ENCODE measurements at regions not wholly inside any gene's neighbourhood (a gene's known extent, or its start where the extent isn't known, plus 50 kb on each side); places are given as distances from the start of the nearest gene placed in this dataset.

DNA sequence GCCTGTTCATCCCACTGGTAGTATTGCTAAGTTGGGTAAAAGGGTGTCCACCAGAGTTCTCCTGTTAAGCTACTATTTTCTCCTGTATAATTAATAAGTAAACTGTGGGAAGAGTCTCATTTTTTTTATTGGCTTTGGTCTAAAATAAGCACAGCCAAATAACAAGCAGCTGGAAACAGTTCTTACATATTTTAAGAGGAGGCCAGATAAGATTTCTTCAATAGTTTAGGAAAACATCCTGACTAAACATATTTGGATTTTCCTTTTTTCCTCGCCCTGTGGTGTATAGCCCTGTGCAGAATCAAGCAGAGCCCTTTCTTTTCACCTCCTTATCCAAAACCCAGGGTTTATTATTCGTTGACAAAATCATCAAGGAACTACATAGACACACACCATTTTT is 122.2 kb upstream of the ZNF608 start:
- H3K9ac ChIP-seq (replicated peaks; ENCODE audit: extremely low read depth, insufficient read depth, low read length): no peak overlapping the region
- ChIA-PET CTCF (no interaction called here), POLR2A (no interaction called here)
- no peak overlapping the region for H2AFZ ChIP-seq (ENCODE audit: low read depth, low read length)
- TF ChIP-seq EZH2 (IDR thresholded peaks at IDR 0.05; ENCODE audit: borderline replicate concordance, low read depth, low read length, severe bottlenecking) (no peak), FOS (IDR thresholded peaks at IDR 0.05; ENCODE audit: borderline replicate concordance, insufficient read depth, low read length) (no peak)
- TF ChIP-seq, protein P1, sequence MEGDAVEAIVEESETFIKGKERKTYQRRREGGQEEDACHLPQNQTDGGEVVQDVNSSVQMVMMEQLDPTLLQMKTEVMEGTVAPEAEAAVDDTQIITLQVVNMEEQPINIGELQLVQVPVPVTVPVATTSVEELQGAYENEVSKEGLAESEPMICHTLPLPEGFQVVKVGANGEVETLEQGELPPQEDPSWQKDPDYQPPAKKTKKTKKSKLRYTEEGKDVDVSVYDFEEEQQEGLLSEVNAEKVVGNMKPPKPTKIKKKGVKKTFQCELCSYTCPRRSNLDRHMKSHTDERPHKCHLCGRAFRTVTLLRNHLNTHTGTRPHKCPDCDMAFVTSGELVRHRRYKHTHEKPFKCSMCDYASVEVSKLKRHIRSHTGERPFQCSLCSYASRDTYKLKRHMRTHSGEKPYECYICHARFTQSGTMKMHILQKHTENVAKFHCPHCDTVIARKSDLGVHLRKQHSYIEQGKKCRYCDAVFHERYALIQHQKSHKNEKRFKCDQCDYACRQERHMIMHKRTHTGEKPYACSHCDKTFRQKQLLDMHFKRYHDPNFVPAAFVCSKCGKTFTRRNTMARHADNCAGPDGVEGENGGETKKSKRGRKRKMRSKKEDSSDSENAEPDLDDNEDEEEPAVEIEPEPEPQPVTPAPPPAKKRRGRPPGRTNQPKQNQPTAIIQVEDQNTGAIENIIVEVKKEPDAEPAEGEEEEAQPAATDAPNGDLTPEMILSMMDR (IDR thresholded peaks at IDR 0.05; ENCODE audit: extremely low read depth in 1 of 2, insufficient read depth in 1 of 2, low read depth in 1 of 2, low read length in 2 of 2): no peak
- peak; percentile 43 for DNase-seq (ENCODE audit: low read depth, low spot score)
- no peaks in the 10 kb centered on the region for H3K36me3 ChIP-seq (ENCODE audit: control insufficient read depth in 2 of 2, extremely low read depth in 1 of 2, insufficient read depth in 2 of 2, low read length in 2 of 2)
- dilution Hi-C loops (cut with MboI; ENCODE audit: extremely low pct_ligation_motif_present, low sequenced_read_pairs) (no loop called here), intact Hi-C loops (cut with micrococcal nuclease) (no loop called here)
- no peaks in the 10 kb centered on the region for H3K79me2 ChIP-seq (ENCODE audit: control insufficient read depth, insufficient read depth, low read length)
- H3K9me3 ChIP-seq (replicated peaks; ENCODE audit: control insufficient read depth, insufficient read depth, low read length): no peaks in the 10 kb centered on the region
- H3K27me3 ChIP-seq (ENCODE audit: control insufficient read depth in 2 of 2, insufficient read depth in 2 of 2, low read length in 2 of 2): no peaks in the 10 kb centered on the region
- H3K4me2 ChIP-seq (ENCODE audit: insufficient read depth, low read length): no peak overlapping the region
- no peaks in the 10 kb centered on the region for H3K9me1 ChIP-seq (replicated peaks; ENCODE audit: control insufficient read depth, extremely low read depth, insufficient read depth, low read length)
- H3K4me3 ChIP-seq (replicated peaks in 1 of 3; ENCODE audit: insufficient read depth in 1 of 3, low read depth in 1 of 3, low read length in 3 of 3): no peak overlapping the region
- FAIRE-seq: no peak
- H3K4me1 ChIP-seq (ENCODE audit: control insufficient read depth, extremely low read depth, insufficient read depth, low read length): peaks cover 2% of the 10 kb centered on the region
- H3K27ac ChIP-seq (ENCODE audit: insufficient read depth, low read depth, low read length): no peak overlapping the region
- no peaks in the 10 kb centered on the region for H4K20me1 ChIP-seq (replicated peaks; ENCODE audit: control insufficient read depth, extremely low read depth, insufficient read depth, low read length)
- no TSS peak for BruUV-seq (replicated peaks)

DNA sequence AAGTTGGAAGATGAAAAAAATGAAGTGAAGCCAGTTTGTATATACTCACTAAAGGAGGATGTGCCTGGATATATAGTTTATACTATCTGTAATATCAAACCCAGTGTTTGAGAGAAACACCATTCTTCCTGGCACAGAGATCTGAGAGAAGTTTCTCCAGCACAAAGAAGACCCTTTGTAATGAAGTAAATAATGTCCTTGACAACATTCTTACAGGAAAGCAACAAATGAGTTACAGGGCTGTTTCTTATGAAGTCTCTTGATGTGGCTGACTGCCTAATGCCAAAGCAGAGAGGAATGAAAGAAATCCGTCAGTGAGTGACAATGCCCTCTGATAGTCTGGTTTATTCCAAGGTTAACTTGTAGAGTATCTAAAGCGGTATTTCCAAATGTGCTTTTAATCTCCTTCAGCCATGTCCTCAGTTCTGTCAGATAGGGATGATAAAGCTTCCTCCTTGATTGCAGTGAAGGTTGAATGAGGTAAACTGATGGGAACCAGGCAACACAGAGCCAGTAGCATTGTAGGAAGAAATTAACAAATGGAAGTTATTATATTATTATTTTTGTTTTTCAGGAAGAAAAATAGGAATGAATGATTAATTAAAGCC is 123.1 kb upstream of the ZNF608 start:
- H3K4me2 ChIP-seq (ENCODE audit: insufficient read depth, low read length): no peak overlapping the region
- no peaks in the 10 kb centered on the region for H3K9me3 ChIP-seq (replicated peaks; ENCODE audit: control insufficient read depth, insufficient read depth, low read length)
- no peaks in the 10 kb centered on the region for H3K79me2 ChIP-seq (ENCODE audit: control insufficient read depth, insufficient read depth, low read length)
- CTCF ChIA-PET: no interaction called here
- DNase-seq (ENCODE audit: low read depth, low spot score) (peak; percentile 79), FAIRE-seq (no peak)
- TF ChIP-seq, protein P2, sequence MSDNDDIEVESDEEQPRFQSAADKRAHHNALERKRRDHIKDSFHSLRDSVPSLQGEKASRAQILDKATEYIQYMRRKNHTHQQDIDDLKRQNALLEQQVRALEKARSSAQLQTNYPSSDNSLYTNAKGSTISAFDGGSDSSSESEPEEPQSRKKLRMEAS (IDR thresholded peaks at IDR 0.05; ENCODE audit: insufficient read depth, insufficient read length): no peak
- TF ChIP-seq POLR2A (IDR thresholded peaks at IDR 0.05; ENCODE audit: low read depth, low read length) (no peak), GATA2 (IDR thresholded peaks at IDR 0.05; ENCODE audit: insufficient read depth, insufficient read length, low read depth, low read length) (no peak), EZH2 (IDR thresholded peaks at IDR 0.05; ENCODE audit: borderline replicate concordance, low read depth, low read length, severe bottlenecking) (no peak), JUN (IDR thresholded peaks at IDR 0.05; ENCODE audit: borderline replicate concordance, insufficient read depth, insufficient read length, low read depth) (no peak), MYC (IDR thresholded peaks at IDR 0.05; ENCODE audit: low read depth, low read length) (no peak), FOS (IDR thresholded peaks at IDR 0.05; ENCODE audit: borderline replicate concordance, insufficient read depth, low read length) (no peak), POLR2AphosphoS5 (IDR thresholded peaks at IDR 0.05; ENCODE audit: insufficient read depth, low read depth, low read length) (no peak)
- TF ChIP-seq, protein P1 (IDR thresholded peaks at IDR 0.05; ENCODE audit: extremely low read depth in 1 of 2, insufficient read depth in 1 of 2, low read depth in 1 of 2, low read length in 2 of 2): no peak
- intact Hi-C loops (cut with micrococcal nuclease) (no loop called here), dilution Hi-C loops (cut with MboI; ENCODE audit: extremely low pct_ligation_motif_present, low sequenced_read_pairs) (no loop called here)
- H2AFZ ChIP-seq (ENCODE audit: low read depth, low read length): no peak overlapping the region
- H3K9me1 ChIP-seq (replicated peaks; ENCODE audit: control insufficient read depth, extremely low read depth, insufficient read depth, low read length): no peaks in the 10 kb centered on the region
- POLR2A ChIA-PET: no interaction called here
- no peaks in the 10 kb centered on the region for H4K20me1 ChIP-seq (replicated peaks; ENCODE audit: control insufficient read depth, extremely low read depth, insufficient read depth, low read length)
- no peak overlapping the region for H3K4me3 ChIP-seq (replicated peaks in 1 of 3; ENCODE audit: insufficient read depth in 1 of 3, low read depth in 1 of 3, low read length in 3 of 3)
- H3K4me1 ChIP-seq (ENCODE audit: control insufficient read depth, extremely low read depth, insufficient read depth, low read length): peaks cover 2% of the 10 kb centered on the region
- no peaks in the 10 kb centered on the region for H3K36me3 ChIP-seq (ENCODE audit: control insufficient read depth in 2 of 2, extremely low read depth in 1 of 2, insufficient read depth in 2 of 2, low read length in 2 of 2)
- no peaks in the 10 kb centered on the region for H3K27me3 ChIP-seq (ENCODE audit: control insufficient read depth in 2 of 2, insufficient read depth in 2 of 2, low read length in 2 of 2)
- no TSS peak for BruUV-seq (replicated peaks)
- no peak overlapping the region for H3K27ac ChIP-seq (ENCODE audit: insufficient read depth, low read depth, low read length)
- no peak overlapping the region for H3K9ac ChIP-seq (replicated peaks; ENCODE audit: extremely low read depth, insufficient read depth, low read length)

All from endothelial cell of umbilical vein (primary cell).